Skeletal muscle tissue (tissue), 3 donors: ENCODE measurements at regions not wholly inside any gene's neighbourhood (a gene's known extent, or its start where the extent isn't known, plus 50 kb on each side); places are given as distances from the start of the nearest gene placed in this dataset.
"Not testable (repeated sequence)": the region's sequence is repeated elsewhere in the genome, so short reads cannot be mapped to it uniquely, and the experiment has no call there.

Source experiments
- H3K27ac ChIP-seq: one replicate; pipeline ENCODE4 v1.7.0; 2013; ENCODE audit warnings: mild to moderate bottlenecking, low read depth, low read length, inconsistent platforms
- H3K27me3 ChIP-seq, 3 donors: one replicate each; pipeline ENCODE4 v1.7.0; 2013; ENCODE audit warnings: low read length in 3 of 3; ENCODE audit not compliant: control insufficient read depth in 3 of 3, insufficient read depth in 3 of 3
- H3K36me3 ChIP-seq, 3 donors: one replicate each; pipeline ENCODE4 v1.7.0; 2013; ENCODE audit warnings: low read length in 3 of 3; ENCODE audit not compliant: control insufficient read depth in 3 of 3, insufficient read depth in 3 of 3
- H3K4me1 ChIP-seq, 3 donors: one replicate each; pipeline ENCODE4 v1.7.0; 2013; ENCODE audit warnings: low read length in 3 of 3, mild to moderate bottlenecking in 3 of 3; ENCODE audit not compliant: control insufficient read depth in 3 of 3, insufficient read depth in 3 of 3
- H3K4me3 ChIP-seq, 3 donors: one replicate each; pipeline ENCODE4 v1.7.0; 2013; ENCODE audit warnings: low read length in 3 of 3
- H3K9ac ChIP-seq, 3 donors: one replicate each; pipeline ENCODE4 v1.7.0; 2013; ENCODE audit warnings: low read length in 3 of 3, mild to moderate bottlenecking in 3 of 3, moderate library complexity in 2 of 3, low read depth in 1 of 3
- H3K9me3 ChIP-seq, 3 donors: one replicate each; pipeline ENCODE4 v1.7.0; 2013; ENCODE audit warnings: low read length in 3 of 3; ENCODE audit not compliant: control insufficient read depth in 3 of 3
- donor health status: Osteomylitis.

DNA sequence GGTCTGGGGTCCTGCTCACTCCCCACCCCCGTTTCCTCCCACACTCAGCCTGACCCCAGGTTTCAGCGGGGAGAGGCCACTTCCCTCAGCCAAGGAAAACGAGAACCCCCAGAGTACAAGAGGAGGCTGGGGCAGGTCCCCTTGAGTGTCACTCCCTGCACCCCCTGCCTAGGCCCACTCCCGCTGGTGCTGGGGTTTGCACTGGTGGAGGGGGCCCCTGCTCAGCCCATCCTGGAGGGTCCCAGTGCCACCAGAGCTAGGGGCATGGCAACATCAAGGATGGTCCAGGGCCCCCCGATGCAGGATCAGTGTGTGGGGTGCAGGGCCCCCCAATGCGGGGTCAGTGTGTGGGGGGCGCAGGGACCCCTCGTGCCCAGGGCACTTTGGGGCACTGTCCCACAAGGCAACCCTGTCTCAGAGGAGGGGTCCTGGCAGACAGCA, 70.5 kb upstream of the KCTD7 start:
- peaks cover 4 to 21% (median 9%) of the 10 kb centered on the region in 3 donors for H3K36me3 ChIP-seq
- no peaks in the 10 kb centered on the region for H3K27me3 ChIP-seq
- H3K4me1 ChIP-seq: peaks cover 0 to 4% (median 3%) of the 10 kb centered on the region in 3 donors
- no peak overlapping the region for H3K4me3 ChIP-seq
- H3K9me3 ChIP-seq: no peaks in the 10 kb centered on the region
- no peak overlapping the region for H3K27ac ChIP-seq
- H3K9ac ChIP-seq: no peak overlapping the region

DNA sequence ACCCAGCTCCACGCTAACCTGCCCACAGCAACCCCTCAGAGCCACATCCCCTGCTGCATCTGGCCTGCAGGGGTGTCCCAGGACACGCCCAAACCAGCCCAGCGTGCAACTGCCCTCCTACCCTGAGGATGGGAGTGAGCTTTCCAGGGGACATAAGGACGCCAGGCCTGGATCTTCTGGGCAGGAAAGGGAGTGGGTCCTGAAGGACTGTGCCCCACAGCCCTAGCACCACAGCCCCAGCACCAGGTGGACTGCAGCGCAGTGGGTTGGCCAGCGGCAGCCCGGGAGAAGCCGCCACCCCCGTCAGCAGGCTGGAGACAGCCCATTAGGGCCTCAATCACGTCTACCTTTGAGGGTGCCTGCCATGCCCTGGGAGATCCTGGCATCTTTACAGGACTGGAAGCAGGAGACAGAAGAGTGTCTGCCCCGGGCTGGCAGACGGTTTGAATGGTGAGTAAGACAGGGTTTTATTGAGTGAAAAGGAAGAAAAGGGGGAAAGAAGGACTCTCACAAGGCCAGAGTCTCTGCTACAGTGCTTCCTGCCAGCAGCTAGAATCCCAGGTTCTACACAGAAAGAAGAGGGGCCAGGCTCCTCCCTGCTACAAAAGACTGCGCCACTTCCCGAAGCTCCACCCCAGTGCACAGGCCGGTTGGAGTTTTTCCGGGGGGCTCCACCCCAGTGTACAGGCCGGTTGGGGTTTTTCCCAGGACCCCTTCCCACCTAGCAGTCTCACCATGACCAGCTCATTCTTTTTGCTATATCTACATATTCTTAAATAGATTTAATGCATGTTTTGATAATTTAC, 69.8 kb upstream of the KCTD7 start:
- no peaks in the 10 kb centered on the region for H3K9me3 ChIP-seq
- no peak overlapping the region for H3K9ac ChIP-seq
- no peak overlapping the region for H3K27ac ChIP-seq
- no peaks in the 10 kb centered on the region for H3K27me3 ChIP-seq
- peaks cover 0 to 4% (median 3%) of the 10 kb centered on the region in 3 donors for H3K4me1 ChIP-seq
- no peak overlapping the region for H3K4me3 ChIP-seq
- H3K36me3 ChIP-seq: peaks cover 4 to 18% (median 9%) of the 10 kb centered on the region in 3 donors

GRCh38 chr7:66564045-66564444, 64.6 kb upstream of the KCTD7 start:
- no peak overlapping the region for H3K4me3 ChIP-seq
- H3K27ac ChIP-seq: no peak overlapping the region
- no peaks in the 10 kb centered on the region for H3K9me3 ChIP-seq
- H3K9ac ChIP-seq: no peak overlapping the region
- peaks cover 2 to 7% (median 4%) of the 10 kb centered on the region in 3 donors for H3K36me3 ChIP-seq
- H3K4me1 ChIP-seq: no peaks in the 10 kb centered on the region
- H3K27me3 ChIP-seq: no peaks in the 10 kb centered on the region

DNA sequence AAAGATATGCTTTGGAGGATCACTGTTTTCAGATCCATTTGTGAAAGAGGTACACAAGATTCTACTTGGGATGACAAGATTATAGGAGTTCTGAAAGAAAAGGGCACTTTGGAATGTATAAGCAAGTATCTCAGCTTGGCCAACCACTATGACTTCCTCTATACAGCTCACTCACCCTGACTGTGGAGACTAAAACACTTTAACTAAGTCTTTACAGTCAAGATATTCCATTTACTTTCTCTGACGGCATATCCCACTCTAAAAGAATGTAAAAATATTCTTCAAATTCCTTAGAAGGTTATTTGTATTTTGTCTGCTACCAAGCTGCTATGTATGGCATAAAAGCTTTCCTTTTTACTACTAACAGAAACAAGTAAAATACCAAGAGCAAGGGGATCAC, 58.5 kb upstream of the KCTD7 start:
- H3K4me1 ChIP-seq, H3K27me3 ChIP-seq, H3K27ac ChIP-seq, H3K4me3 ChIP-seq, H3K9ac ChIP-seq, H3K9me3 ChIP-seq: not testable (repeated sequence)
- H3K36me3 ChIP-seq: peaks cover 9 to 31% (median 18%) of the 10 kb centered on the region in 3 donors

DNA sequence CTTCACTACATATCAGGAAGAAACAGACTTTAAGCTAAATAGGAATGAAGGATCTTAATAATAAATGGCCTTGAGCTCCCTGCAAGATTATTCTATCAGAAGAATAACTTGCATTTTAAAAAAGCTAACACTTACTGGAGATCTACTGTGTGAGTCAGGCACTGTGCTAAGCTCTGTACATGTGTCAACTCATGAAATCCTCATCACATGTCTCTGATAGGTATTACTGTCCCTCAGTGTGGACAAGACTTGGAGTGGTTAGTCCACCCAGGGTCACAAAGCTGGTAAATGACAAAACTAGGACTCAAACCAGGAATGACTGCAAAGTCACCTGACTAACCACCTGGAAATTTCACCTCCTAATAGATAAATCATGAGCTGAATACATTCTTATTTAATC, 57.1 kb upstream of the KCTD7 start:
- Histone ChIP-seq H3K9me3 (no peaks in the 10 kb centered on the region), H3K27me3 (no peaks in the 10 kb centered on the region), H3K9ac (no peak overlapping the region), H3K27ac (no peak overlapping the region), H3K4me1 (no peaks in the 10 kb centered on the region), H3K36me3 (peaks cover 7 to 34% (median 18%) of the 10 kb centered on the region in 3 donors), H3K4me3 (no peak overlapping the region)

DNA sequence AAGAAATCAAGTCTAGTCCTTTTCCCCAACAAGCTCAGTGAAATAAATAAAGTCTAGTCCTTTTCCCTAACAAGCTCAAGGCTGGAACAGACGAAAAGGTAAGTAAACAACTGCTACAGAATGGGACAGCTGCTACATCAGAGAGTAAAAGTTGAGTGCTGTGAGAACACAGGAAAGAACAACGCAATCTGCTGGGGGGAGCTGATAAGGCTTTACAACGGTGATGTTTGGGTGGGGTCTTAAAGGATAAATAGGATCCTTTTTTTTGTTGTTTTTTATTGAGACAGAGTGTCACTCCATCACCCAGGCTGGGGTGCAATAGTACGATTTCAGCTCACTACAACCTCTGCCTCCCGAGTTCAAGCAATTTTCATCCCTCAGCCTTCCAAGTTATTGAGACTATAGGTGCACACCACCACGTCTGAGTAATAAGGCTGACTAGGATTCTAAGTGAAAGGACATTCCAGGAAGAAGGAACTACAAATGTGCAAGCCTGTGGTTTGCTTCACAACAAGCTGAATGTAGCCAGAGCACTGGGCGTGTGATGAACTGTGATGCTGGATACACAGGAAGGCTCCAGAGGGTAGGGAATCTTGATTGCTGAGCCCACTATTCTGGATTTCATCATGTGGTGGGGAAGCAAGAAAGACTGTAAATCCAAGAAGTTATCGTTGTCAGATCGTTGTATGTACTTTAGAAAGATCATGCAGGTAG, 54.7 kb upstream of the KCTD7 start:
- H3K27ac ChIP-seq, H3K9ac ChIP-seq, H3K4me3 ChIP-seq, H3K9me3 ChIP-seq, H3K27me3 ChIP-seq, H3K4me1 ChIP-seq: not testable (repeated sequence)
- peaks cover 7 to 33% (median 18%) of the 10 kb centered on the region in 3 donors for H3K36me3 ChIP-seq

GRCh38 chr7:66574768-66575167, 53.9 kb upstream of the KCTD7 start:
- H3K36me3 ChIP-seq: peaks cover 7 to 28% (median 18%) of the 10 kb centered on the region in 3 donors
- H3K9ac ChIP-seq, H3K4me3 ChIP-seq, H3K4me1 ChIP-seq, H3K9me3 ChIP-seq, H3K27ac ChIP-seq, H3K27me3 ChIP-seq: not testable (repeated sequence)

- Histone ChIP-seq H3K4me1 (no peaks in the 10 kb centered on the region), H3K27me3 (no peaks in the 10 kb centered on the region), H3K27ac (no peak overlapping the region), H3K4me3 (no peak overlapping the region), H3K36me3 (peaks cover 7 to 26% (median 18%) of the 10 kb centered on the region in 3 donors), H3K9ac (no peak overlapping the region), H3K9me3 (no peaks in the 10 kb centered on the region)
Observed at GRCh38 chr7:66575398-66575797, 53.3 kb upstream of the KCTD7 start.

DNA sequence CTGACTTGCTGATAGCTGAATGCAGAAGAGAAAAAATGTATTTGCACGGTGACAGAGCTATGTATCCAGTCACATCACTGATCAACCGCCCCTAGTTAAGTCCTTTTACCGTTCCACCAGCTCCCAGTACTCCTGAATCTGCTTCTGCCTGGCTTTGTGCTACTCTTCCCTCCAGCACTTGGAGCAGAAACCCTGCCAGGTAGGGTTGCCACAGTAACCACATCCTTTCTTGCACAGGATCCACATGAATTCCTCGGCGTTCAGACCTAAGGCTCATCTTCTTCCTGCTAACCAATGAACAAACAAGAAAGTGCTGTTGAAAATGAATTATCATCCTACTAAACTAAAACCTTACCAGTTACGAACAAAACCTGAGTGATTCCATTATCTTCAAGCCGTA, 52.0 kb upstream of the KCTD7 start:
- Histone ChIP-seq H3K9me3 (no peaks in the 10 kb centered on the region), H3K36me3 (peaks cover 7 to 24% (median 18%) of the 10 kb centered on the region in 3 donors), H3K9ac (no peak overlapping the region), H3K27ac (no peak overlapping the region), H3K4me3 (no peak overlapping the region), H3K27me3 (no peaks in the 10 kb centered on the region), H3K4me1 (no peaks in the 10 kb centered on the region)
